ENCODE measurements at regions not wholly inside any gene's neighbourhood (a gene's known extent, or its start where the extent isn't known, plus 50 kb on each side); places are given as distances from the start of the nearest gene placed in this dataset.

DNA sequence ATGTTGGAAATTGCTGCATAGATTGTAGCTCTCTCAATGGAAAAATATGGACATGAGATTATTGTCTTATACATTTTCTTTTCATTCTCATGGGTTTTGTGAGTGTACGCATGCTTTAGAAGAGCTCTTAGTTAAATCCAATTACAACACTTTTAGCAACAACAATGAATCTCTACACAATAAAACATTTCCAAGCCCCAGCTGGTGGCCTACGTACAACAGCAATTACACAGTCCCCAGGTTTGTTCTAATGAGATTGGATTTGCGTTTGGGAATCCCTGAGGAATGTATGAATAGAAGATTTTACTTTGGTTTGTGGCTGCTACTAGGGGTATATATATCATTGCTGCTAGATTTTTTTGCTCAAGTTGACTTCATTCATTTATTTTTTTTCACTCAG lies 98.6 kb downstream of the FHDC1 start:
- no peak for DNase-seq (ENCODE audit: insufficient read length, low spot score)
- TF ChIP-seq, protein P1, sequence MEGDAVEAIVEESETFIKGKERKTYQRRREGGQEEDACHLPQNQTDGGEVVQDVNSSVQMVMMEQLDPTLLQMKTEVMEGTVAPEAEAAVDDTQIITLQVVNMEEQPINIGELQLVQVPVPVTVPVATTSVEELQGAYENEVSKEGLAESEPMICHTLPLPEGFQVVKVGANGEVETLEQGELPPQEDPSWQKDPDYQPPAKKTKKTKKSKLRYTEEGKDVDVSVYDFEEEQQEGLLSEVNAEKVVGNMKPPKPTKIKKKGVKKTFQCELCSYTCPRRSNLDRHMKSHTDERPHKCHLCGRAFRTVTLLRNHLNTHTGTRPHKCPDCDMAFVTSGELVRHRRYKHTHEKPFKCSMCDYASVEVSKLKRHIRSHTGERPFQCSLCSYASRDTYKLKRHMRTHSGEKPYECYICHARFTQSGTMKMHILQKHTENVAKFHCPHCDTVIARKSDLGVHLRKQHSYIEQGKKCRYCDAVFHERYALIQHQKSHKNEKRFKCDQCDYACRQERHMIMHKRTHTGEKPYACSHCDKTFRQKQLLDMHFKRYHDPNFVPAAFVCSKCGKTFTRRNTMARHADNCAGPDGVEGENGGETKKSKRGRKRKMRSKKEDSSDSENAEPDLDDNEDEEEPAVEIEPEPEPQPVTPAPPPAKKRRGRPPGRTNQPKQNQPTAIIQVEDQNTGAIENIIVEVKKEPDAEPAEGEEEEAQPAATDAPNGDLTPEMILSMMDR (IDR thresholded peaks at IDR 0.05; ENCODE audit: insufficient read depth, missing control alignments) = no peak
- FAIRE-seq = no peak

DNA sequence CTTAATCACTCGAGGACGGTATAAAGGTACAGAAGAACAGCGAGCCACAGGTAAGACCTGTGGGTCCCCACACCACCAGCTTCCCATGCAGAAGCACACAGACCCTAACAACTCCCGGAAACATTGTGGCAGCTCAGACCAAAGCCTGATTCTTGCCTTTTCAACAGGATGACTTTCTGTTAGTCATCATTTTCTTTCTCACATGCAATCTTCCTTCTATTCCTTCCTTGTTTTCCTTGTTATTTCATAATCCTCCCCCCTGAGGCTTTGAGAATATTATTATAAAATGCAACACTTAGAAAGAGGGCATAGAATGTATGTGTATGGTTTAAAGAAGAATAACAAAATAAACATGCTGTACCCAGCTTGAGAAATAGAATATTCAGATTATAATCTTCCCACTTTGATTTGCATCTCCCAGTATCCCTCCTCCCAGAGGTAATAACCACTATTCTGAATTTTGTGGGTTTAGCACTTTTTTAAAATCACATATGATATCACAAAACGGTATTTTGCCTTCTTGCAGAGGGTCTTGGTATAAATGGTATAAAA lies 100.9 kb downstream of the FHDC1 start:
- FAIRE-seq (no peak), DNase-seq (ENCODE audit: insufficient read length, low spot score) (no peak)
- TF ChIP-seq, protein P1 (IDR thresholded peaks at IDR 0.05; ENCODE audit: insufficient read depth, missing control alignments) = no peak

DNA sequence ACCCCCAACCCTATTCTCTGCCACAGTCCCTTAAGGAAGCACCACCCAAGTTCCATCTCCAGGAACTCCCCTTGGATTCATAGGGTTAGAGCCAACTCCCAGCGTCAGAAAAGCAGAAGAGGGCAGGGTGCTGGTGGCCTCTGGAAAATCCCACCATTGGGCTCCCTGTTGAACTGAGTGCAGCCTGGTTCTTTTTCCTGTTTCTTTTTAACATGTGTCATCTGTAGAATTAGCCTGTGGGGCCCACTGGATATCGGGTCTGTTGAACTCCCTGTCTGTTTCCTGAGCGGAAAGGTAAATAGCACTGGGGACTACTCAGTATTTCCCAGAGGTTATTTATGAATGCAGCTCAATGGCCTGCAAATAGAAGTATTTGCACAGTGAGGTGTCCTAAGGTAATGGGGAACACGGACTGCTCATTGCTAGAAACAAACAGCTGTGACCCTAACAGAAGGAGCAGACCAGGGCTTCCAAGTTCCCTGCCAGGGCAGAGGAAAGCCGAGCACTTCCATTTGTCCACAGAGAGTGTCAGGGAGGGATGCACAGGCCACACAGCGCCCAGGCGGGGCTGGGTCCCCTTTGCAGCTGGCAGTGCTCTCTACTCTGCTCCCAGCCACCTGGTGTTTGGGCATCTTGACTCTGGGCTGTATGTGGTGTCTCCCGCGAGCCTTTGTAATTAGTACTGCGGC lies 102.6 kb downstream of the FHDC1 start:
- FAIRE-seq (no peak), DNase-seq (ENCODE audit: insufficient read length, low spot score) (no peak)
- TF ChIP-seq, protein P1 (IDR thresholded peaks at IDR 0.05; ENCODE audit: insufficient read depth, missing control alignments) = no peak

DNA sequence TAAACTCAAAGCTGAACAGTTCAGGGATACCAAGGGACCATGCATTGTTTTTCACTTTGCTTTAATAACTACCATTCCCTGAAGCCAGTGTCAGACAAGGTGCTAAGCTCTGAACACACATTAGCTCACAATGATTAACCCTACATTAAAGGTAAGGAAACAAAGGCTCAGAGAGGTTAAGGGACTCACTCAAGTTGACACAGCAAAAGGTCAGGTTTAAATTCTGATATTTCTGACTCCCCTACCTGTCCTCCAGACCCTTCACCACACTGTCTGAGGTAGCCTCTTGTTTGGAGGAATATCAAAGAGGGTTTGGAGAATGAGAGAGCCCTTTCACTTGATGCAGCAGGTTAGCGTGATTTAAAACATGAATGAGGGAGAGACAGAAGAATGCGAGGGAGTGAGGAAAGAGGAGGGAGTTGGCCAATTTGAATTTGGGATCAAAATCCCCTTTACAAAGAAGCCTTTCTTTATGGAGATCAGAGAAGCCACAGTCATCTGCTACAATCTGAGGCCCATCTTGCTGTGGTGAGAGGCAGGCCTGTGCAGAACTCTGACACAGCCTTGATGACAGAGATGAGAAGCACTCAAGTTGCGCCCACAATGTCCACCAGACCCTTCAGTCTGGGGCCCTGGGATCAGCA lies 103.5 kb downstream of the FHDC1 start:
- TF ChIP-seq, protein P1 (IDR thresholded peaks at IDR 0.05; ENCODE audit: insufficient read depth, missing control alignments) = no peak
- FAIRE-seq (no peak), DNase-seq (ENCODE audit: insufficient read length, low spot score) (no peak)

DNA sequence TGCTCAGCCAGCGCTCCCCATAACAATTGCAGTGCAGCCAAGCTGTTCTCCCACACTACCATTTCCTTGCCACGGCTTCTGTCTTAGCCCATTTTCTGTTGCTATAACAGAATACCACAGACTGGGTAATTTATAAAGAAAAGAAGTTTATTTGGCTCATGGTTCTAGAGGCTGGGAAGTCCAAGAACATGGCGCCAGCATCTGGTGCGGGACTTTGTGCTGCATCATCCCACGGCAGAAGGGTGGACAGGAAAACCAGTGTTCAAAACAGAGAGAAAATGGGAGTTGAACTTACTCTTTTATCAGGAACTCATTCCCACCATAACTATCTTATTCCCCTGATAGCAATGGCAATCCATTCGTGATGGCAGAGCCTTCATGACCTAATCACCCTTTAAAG lies 104.6 kb downstream of the FHDC1 start:
- DNase-seq (ENCODE audit: insufficient read length, low spot score) (no peak), FAIRE-seq (no peak)
- TF ChIP-seq, protein P1 (IDR thresholded peaks at IDR 0.05; ENCODE audit: insufficient read depth, missing control alignments) = no peak

DNA sequence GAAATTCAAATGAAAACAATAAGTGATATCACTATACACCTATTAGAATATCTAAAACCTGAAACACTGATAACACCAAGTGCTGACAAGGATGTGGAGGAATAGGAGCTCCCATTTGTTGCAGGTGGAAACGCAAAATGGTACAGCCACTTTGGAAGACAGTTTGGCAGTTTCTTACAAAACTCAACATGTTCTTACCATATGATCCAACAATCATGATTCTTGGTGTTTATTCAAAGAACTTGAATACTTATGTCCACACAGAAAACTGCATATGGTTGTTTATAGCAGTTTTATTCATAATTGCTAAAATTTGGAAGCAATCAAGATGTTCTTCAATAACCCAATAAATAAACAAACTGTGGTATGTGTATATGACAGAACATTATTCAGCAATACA lies 107.9 kb downstream of the FHDC1 start:
- TF ChIP-seq, protein P1 (IDR thresholded peaks at IDR 0.05; ENCODE audit: insufficient read depth, missing control alignments) = no peak
- DNase-seq (ENCODE audit: insufficient read length, low spot score) (no peak), FAIRE-seq (no peak)

All from D721Med (cell line).